Skin epidermis (tissue), 12 donors: ENCODE measurements at regions not wholly inside any gene's neighbourhood (a gene's known extent, or its start where the extent isn't known, plus 50 kb on each side); places are given as distances from the start of the nearest gene placed in this dataset.
"Not testable (repeated sequence)": the region's sequence is repeated elsewhere in the genome, so short reads cannot be mapped to it uniquely, and the experiment has no call there.

ENCODE experiments used
- H3K27ac ChIP-seq, 21 experiments: fragments of 200-600 bp; sonication (generic) in 11 of 21; one replicate each; pipeline ENCODE4 v1.5.0; 2020; ENCODE audit warnings: mild to moderate bottlenecking in 3 of 21, inconsistent platforms in 2 of 21, moderate library complexity in 2 of 21
- H3K4me3 ChIP-seq, 7 experiments: fragments of 200-600 bp; sonication (generic) in 2 of 7; one replicate each; pipeline ENCODE4 v1.5.0; 2020; ENCODE audit warnings: inconsistent platforms in 2 of 7, mild to moderate bottlenecking in 2 of 7, moderate library complexity in 1 of 7

- H3K27ac ChIP-seq = no peak overlapping the region
- H3K4me3 ChIP-seq = no peak overlapping the region
Measured at GRCh38 chr4:187633245-187633644, 362.3 kb upstream of the ZFP42 start.

GRCh38 chr4:187656959-187657358 lies 338.6 kb upstream of the ZFP42 start:
- H3K4me3 ChIP-seq = no peak overlapping the region
- H3K27ac ChIP-seq = no peak overlapping the region

DNA sequence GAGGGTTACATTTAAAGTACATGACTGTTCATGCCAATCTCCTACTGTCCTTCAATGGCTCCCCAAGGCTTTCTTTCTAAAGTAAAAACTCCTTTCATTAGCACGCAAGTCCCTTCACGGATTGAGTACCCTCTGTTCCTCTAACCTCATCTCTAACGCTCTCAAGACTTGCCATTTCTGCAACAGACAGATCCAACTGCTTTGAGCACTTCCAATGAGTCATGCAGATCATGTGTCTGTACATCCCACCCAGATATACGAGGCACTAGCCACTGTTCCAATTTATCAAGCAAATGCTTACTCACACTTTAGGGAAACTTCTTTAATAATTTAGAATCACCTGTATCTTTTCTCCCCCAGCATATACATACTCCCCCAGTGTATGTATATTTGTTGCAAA lies 332.5 kb upstream of the ZFP42 start:
- Histone ChIP-seq H3K27ac (no peak overlapping the region), H3K4me3 (no peak overlapping the region)

DNA sequence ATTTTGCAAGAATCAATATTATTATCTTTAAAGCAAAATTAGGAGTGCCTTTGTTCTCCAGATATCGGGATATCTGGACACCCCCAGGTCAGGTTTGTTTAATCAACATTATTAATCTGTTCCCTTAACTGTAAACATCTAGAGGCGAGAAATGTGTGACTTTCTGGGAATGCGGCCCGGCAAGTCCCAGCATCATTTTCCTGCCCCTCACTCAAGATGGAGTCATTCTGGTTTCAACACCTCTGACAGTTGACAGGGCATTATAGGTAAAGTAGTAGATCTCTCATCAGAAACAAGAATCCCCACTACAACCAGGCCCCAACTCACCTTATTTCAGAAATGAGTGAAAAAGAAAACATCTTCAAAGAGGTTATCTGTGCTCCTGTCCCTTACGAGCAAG lies 331.6 kb upstream of the ZFP42 start:
- no peak overlapping the region for H3K27ac ChIP-seq
- H3K4me3 ChIP-seq = no peak overlapping the region

- no peak overlapping the region for H3K27ac ChIP-seq
- H3K4me3 ChIP-seq = no peak overlapping the region
Measured at GRCh38 chr4:187665086-187665485, 330.5 kb upstream of the ZFP42 start.

GRCh38 chr4:187666034-187666433 lies 329.5 kb upstream of the ZFP42 start:
- Histone ChIP-seq H3K27ac (no peak overlapping the region), H3K4me3 (no peak overlapping the region)

GRCh38 chr4:187666697-187667494 lies 328.7 kb upstream of the ZFP42 start:
- no peak overlapping the region for H3K4me3 ChIP-seq
- H3K27ac ChIP-seq = no peak overlapping the region

DNA sequence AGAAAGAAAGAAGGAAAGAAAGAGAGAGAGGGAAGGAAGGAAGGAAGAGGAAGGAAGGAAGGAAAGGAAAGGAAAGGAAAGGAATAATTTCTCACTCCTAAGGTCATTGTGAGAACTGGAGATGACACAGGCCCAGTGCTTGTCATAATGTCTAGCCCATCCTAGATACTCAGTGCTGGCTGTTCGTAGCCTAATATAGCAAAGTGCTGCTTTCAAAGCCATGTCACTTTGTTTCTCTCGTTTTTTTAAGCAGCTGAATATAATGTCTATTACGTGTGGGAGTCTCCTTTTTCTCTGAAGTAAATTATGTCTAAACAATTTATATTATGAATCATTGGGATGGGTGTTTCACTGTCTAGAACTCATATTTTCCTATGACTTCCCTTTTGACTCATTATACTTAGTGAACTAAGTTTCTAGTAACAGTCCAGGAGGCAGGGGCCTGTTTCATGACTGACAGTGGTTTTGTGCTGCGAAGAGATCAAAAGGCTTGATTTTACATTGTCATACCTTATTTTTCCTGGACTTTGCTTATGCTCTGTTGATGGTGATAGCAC lies 327.0 kb upstream of the ZFP42 start:
- no peak overlapping the region for H3K27ac ChIP-seq
- H3K4me3 ChIP-seq = no peak overlapping the region

GRCh38 chr4:187671521-187671920 lies 324.1 kb upstream of the ZFP42 start:
- not testable (repeated sequence) for H3K27ac ChIP-seq, H3K4me3 ChIP-seq

GRCh38 chr4:187671958-187672357 lies 323.6 kb upstream of the ZFP42 start:
- H3K27ac ChIP-seq, H3K4me3 ChIP-seq: not testable (repeated sequence)

DNA sequence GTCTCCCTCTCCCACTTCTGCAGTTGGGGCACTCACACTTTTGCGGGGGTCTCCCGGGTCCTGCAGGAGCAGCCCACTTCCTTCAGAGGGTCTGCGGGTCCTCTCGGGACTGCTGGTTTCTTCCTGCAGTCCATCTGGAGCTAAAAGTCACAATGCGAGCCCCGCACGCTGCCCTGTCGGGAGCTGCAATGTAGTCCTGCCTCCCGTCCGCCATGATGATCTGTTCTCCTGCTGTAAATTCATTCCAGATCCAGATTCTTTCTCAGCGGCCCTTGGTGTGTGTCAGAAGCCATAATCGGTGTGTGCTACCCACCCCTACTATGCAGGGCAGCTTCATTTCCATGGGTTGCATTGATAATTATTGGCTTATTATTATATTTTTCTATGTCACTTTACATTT lies 323.0 kb upstream of the ZFP42 start:
- not testable (repeated sequence) for H3K27ac ChIP-seq, H3K4me3 ChIP-seq

GRCh38 chr4:187679450-187679849 lies 316.1 kb upstream of the ZFP42 start:
- Histone ChIP-seq H3K27ac (no peak overlapping the region), H3K4me3 (no peak overlapping the region)

DNA sequence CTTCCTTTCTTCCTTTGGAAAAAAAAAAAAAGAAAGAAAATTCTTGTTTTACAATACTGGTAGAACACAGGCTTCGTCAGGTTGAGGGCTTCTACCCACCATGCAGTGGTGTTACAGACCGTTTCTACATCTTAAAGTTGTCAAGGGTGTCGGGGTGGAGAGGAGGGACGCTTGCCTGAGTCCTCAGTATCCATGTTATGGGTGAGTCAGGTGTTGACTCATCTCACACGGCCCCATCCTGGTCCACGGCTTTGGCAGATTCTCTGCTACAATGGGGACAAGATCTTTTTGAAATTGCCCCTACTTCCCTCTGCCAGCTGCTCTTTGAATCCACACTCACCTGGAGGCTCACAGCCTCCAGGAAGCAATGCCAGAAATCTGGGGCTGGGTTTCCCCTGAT lies 310.3 kb upstream of the ZFP42 start:
- H3K27ac ChIP-seq = no peak overlapping the region
- H3K4me3 ChIP-seq = no peak overlapping the region

- Histone ChIP-seq H3K4me3 (no peak overlapping the region), H3K27ac (no peak overlapping the region)
Measured at GRCh38 chr4:187687697-187688096, 307.9 kb upstream of the ZFP42 start.

DNA sequence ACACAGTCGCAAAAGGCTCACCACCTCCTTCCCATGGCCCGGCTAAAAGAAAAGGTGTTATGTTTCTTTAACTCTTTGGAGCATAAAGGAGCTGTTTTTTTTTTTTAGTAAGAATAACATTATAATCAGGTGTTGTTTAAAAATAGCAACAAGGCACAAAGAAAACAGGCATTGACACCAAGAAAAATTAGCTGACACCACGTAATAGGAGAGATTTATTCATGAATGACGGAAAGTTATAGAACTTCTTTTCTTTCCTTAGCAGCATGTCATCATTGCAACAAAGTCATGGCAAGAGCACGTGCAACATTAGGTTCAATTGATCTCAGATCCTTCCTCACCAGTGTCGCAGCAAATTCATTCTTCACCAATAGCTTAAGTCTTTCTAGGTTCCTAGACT lies 302.9 kb upstream of the ZFP42 start:
- no peak overlapping the region for H3K27ac ChIP-seq

DNA sequence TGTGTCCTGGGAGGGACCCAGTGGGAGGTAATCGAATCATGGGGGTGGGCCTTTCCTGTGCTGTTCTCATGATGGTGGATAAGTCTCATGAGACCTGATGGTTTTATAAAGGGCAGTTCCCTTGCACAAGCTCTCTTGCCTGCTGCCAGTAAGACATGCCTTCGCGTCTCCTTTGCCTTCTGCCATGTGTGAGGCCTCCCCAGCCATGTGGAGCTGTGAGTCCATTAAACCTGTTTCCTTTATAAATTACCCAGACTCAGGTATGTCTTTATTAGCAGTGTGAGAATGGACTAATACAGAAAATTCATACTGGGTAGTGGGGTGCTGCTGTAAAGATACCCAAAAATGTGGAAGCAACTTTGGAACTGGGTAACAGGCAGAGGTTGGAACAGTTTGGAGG lies 300.0 kb upstream of the ZFP42 start:
- not testable (repeated sequence) for H3K27ac ChIP-seq, H3K4me3 ChIP-seq

More for the DNA sequence above, 302.9 kb upstream of the ZFP42 start:
- H3K4me3 ChIP-seq = no peak overlapping the region

DNA sequence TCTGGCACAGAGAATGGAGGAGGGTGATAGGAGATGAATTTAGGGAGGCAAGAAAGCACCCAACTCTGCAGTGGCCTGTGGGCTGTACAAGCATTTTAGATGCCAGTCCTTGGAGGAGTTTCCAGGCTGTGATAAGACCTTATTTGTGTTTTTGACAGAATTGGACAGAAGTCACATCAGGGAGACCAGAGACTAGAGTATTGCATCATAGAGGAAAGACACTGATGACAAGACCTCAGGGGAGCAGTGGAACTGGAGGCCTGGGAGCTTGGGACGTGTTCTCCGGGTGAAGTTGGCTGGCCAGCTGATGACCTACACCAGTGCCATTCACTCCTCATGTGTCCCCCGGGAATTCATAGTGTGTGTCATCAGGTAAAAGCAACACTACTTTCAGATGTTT lies 284.0 kb upstream of the ZFP42 start:
- no peak overlapping the region for H3K4me3 ChIP-seq
- no peak overlapping the region for H3K27ac ChIP-seq

DNA sequence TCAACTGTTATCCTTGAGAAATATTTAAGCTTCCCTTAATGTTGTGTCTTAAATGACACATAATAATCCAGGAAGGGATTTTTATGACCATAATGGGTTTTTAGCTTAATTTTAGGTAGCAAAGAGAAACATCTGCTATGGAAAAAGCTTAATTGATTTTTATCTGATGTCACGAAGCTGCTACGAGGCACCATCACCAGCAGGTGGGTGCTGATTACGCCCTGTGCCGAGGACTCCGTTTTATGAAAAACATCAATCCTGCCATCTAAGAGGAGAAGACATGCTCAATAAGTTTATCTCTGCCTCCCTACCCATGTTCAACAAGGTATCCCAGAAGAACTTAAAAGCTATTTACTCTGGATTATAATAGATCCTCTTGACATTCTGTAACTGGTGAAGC lies 280.6 kb upstream of the ZFP42 start:
- no peak overlapping the region for H3K27ac ChIP-seq

GRCh38 chr4:187715466-187715865 lies 280.1 kb upstream of the ZFP42 start:
- no peak overlapping the region for H3K27ac ChIP-seq
- no peak overlapping the region for H3K4me3 ChIP-seq

More for the DNA sequence above, 280.6 kb upstream of the ZFP42 start:
- H3K4me3 ChIP-seq = no peak overlapping the region

DNA sequence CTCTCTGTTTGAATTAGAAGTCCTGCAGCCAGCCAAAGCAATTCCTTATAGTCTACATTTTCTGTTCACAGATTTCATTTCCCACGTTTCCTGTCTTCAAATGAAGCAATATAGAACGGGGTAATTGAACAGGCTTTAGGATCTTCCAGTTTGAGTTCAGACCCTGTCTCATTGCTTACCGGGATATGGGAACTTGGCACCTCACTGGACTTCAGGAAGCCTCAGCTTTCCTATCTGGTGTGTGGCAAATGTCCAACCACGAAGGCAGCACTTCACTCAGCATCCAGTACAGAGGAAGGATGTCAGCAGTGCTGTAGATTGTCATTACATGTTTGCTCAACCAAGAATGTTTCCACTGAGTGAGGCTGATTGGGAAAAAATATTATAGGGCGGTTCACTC lies 271.1 kb upstream of the ZFP42 start:
- Histone ChIP-seq H3K27ac (no peak overlapping the region), H3K4me3 (no peak overlapping the region)

DNA sequence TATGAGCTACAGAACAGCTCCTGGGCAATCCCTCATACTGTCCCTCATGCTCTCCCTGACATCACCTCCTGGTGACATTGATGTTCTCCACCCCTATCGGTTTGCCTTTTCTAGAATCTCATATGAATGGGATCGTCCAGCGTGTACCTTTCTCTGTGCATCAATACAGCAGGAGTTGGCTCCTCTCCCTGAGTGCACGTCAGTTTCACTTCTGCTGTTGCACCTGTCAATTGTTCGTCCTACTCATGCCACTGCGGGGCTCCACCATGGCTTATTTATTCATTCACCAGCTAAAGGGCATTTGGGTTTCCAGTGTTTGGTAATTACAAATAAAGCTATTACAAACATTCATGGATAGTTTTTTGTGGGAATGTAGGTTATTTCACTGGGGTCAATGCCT lies 269.1 kb upstream of the ZFP42 start:
- H3K27ac ChIP-seq = no peak overlapping the region

GRCh38 chr4:187732524-187732923 lies 263.0 kb upstream of the ZFP42 start:
- no peak overlapping the region for H3K4me3 ChIP-seq
- H3K27ac ChIP-seq = no peak overlapping the region

More for the DNA sequence above, 269.1 kb upstream of the ZFP42 start:
- H3K4me3 ChIP-seq = no peak overlapping the region
